ENCODE measurements at regions not wholly inside any gene's neighbourhood (a gene's known extent, or its start where the extent isn't known, plus 50 kb on each side); places are given as distances from the start of the nearest gene placed in this dataset.

DNA sequence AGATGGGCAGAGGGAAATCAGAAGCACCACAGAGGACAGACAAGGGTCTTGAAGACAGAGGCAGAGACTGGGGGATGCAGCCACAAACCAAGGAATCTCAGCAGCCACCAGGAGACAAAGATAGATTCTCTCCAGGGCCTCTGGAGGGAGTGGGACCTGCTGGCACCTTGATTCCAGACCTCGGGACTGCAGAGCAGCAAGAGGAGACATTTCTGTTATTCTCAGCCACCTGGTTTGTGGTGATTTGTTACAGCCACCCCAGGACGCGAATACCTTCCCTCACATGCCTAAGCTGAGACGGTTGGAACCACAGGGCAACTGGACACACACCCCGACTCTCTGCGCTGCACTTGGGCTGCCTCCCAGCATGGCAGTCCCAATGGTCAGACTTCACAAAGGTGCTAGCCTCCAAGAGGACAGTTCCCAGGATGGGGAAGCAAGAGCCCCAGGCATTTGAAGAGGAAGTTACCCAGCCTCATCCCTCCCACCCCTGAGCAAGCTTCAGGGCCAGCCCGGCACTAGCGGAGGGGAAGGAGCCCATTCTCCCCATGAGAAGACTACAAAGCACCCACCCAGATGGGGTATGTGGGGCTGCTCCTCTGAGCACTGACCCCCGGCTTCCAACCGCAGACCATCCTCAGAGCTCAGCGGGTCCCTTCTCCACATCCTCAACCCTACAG, 104.6 kb upstream of the INSIG1 start:
- TF ChIP-seq CTCF (conservative IDR thresholded peaks at IDR 0.05; ENCODE audit: low read depth, low read length): no peak
- no peak for DNase-seq (ENCODE audit: low read depth)
- no peak overlapping the region for H3K4me3 ChIP-seq (ENCODE audit: low read depth, low read length)

- TF ChIP-seq CTCF (conservative IDR thresholded peaks at IDR 0.05; ENCODE audit: low read depth, low read length): no peak
- DNase-seq (ENCODE audit: low read depth): no peak
These were observed 104.0 kb upstream of the INSIG1 start for GRCh38 chr7:155193716-155194115.

DNA sequence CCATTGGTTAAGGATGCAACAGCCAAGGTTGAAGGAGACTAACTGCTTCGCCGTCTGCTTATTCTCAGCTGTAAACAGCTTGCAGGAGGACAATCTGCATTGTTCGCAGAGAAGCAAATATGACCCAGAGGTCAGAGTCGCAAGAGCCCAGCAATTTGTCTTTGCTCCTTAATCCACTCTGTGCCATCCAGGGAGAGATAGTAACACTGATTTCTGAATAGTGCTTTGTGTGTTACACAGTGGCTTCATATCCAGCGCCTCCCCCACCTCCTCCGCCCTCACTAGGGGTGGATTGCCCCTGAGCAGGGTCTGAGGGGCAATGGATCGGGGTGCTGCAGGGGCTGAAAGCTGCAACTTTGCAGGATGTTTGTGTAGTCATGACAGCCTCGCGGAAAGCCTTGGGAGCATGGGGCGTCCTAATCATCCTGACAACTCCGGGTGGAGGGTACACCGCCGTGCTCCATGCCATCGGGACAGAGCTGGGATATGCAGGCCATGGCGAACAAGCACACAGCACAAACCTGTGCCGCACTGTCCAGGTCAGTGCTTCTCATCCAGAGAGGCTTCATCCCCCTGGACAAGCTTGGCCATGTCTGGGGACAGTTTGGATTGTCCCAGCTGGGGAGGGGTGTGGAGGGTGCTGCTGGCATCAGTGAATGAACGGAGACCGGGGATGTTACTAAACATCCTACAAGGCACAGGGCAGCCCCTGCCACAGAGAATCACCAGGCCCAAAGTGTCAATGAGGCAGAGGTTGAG, 103.1 kb upstream of the INSIG1 start:
- TF ChIP-seq CTCF (conservative IDR thresholded peaks at IDR 0.05; ENCODE audit: low read depth, low read length): no peak
- no peak for DNase-seq (ENCODE audit: low read depth)
- no peak overlapping the region for H3K4me3 ChIP-seq (ENCODE audit: low read depth, low read length)

More at GRCh38 chr7:155193716-155194115, 104.0 kb upstream of the INSIG1 start:
- no peak overlapping the region for H3K4me3 ChIP-seq (ENCODE audit: low read depth, low read length)

GRCh38 chr7:155195939-155196523, 101.6 kb upstream of the INSIG1 start:
- no peak for DNase-seq (ENCODE audit: low read depth)
- no peak overlapping the region for H3K4me3 ChIP-seq (ENCODE audit: low read depth, low read length)
- TF ChIP-seq CTCF (conservative IDR thresholded peaks at IDR 0.05; ENCODE audit: low read depth, low read length): no peak

DNA sequence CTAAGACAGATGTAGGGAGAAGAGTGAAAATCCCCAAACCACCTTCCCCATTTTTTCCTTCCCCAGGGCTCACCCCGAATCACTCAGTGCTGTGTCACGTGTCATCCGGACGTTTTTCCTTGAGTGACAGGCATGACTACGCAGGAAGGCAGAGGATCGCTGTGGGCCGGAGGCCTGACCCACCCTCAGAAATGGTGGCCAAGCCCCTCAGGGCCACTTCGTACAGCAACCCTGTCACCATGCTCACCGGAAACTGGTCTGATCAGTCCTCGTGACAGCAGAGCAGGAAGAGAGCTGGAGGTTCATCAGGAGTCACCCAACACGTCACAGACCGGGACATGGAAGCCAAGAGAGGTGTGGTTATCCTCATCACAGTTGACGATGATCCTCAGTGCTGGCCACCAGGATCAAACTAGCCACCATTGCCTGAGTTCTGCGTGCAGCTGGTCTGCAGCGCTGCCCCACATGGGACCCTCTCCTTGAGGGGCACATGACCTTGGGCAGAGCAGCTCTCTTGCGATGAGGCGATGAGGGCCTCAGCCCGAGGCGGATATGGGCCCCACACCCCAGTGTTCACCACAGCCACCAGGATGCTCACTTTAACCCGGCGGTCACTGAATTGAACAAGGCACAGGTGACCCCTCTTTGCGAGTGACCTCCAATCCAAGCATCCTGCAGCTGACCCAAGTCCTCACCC, 99.3 kb upstream of the INSIG1 start:
- no peak overlapping the region for H3K4me3 ChIP-seq (ENCODE audit: low read depth, low read length)
- no peak for TF ChIP-seq CTCF (conservative IDR thresholded peaks at IDR 0.05; ENCODE audit: low read depth, low read length)
- no peak for DNase-seq (ENCODE audit: low read depth)

DNA sequence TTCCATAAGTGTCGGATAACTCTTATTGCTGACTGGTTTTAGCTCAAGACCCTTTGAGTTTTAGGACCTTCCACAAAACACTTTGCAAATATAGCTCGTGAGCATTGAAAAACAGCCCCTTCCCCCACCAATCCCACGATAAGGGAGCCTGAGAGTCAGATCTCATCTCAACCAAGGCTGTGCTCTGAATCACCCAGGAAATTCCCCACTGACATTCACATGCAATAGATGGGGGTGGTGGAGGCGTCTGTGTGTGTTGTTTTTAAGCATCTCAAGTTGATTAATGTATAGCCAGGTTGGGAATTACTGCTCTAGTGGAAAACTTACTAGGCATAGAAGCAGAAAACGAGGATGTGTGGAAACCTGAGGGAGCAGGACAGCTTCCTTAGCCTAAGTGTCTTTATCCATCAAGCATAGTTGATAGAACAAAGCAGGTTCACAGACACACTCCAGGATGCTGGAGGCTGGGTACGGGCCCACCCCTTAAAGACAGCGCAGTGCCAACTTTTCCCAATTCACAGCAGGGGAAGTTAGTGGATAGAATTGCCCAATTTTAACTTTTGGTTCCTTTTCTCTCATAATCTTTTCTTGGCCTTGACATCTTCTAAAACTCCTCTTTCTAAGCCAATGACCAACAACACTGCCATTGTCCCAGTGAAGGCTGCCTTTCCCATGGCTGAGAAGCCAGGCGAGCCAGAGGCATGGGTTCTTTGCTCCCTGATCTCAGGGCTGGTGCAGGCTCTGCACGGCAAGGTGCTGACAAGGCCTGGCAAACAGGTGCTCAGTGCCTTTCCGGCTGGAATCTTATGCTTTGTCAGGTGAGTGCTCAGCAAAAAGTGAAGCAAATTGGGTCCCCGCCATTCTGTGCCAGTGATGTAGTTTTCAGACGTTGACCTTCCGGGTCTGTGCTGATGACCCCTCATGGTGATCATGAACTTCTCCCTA, 98.5 kb upstream of the INSIG1 start:
- peak; percentile 42 for DNase-seq (ENCODE audit: low read depth)
- no peak for TF ChIP-seq CTCF (conservative IDR thresholded peaks at IDR 0.05; ENCODE audit: low read depth, low read length)
- H3K4me3 ChIP-seq (ENCODE audit: low read depth, low read length): no peak overlapping the region
